Endothelial cell of umbilical vein (primary cell): ENCODE measurements at regions not wholly inside any gene's neighbourhood (a gene's known extent, or its start where the extent isn't known, plus 50 kb on each side); places are given as distances from the start of the nearest gene placed in this dataset.

Experiments
- BruUV-seq: library from RNA; stranded (reverse); fragments of 400-500 nt; replicated peaks from 2 replicates; lab custom pipeline; 2021; lab: Mats Ljungman, UMichigan
- CTCF ChIA-PET: fragments of 300-600, 350-600 bp; sonication (Branson Sonifier 250); formaldehyde crosslinking; loops from one replicate; lab custom pipeline; 2021; ENCODE audit warnings: antibody characterized with exemption, inconsistent platforms; lab: Charles Lee
- POLR2A ChIA-PET: fragments of 300-600, 350-600 bp; sonication (Branson Sonifier 250); formaldehyde crosslinking; loops from one replicate; lab custom pipeline; 2021; ENCODE audit warnings: antibody characterized with exemption, inconsistent platforms; lab: Charles Lee
- DNase-seq: peaks from one replicate; pipeline ENCODE4 v3.0.0-alpha.2; 2011; ENCODE audit warnings: low read depth, low spot score
- FAIRE-seq: peaks from 2 replicates; lab custom pipeline; 2011; peaks lifted over from hg19 to GRCh38; lab: Jason Lieb, UNC
- H2AFZ ChIP-seq: 2 replicates; pipeline ENCODE4 v1.6.0; 2012; ENCODE audit warnings: low read depth, low read length, control low read depth, inconsistent platforms
- H3K27ac ChIP-seq: 2 replicates; pipeline ENCODE4 v1.5.1; 2011; ENCODE audit warnings: low read depth, mild to moderate bottlenecking, control low read depth, low read length, moderate library complexity; ENCODE audit not compliant: insufficient read depth
- H3K27me3 ChIP-seq, 2 experiments: 2 replicates each; pipeline versions ENCODE4 v1.6.0 to v1.6.1; 2011; ENCODE audit warnings: low read length in 2 of 2, mixed read lengths in 1 of 2; ENCODE audit not compliant: control insufficient read depth in 2 of 2, insufficient read depth in 2 of 2
- H3K36me3 ChIP-seq, 2 experiments: 2 replicates in 1 of 2; 3 replicates in 1 of 2; pipeline ENCODE4 v1.5.1; 2011; ENCODE audit warnings: low read length in 2 of 2, mild to moderate bottlenecking in 1 of 2, moderate library complexity in 1 of 2; ENCODE audit not compliant: control insufficient read depth in 2 of 2, insufficient read depth in 2 of 2; ENCODE audit errors: extremely low read depth in 1 of 2
- H3K4me1 ChIP-seq: 3 replicates; pipeline ENCODE4 v1.5.1; 2011; ENCODE audit warnings: mild to moderate bottlenecking, low read length; ENCODE audit not compliant: control insufficient read depth, insufficient read depth; ENCODE audit errors: extremely low read depth
- H3K4me2 ChIP-seq: 2 replicates; pipeline ENCODE4 v1.6.1; 2011; ENCODE audit warnings: low read length, control low read depth, mixed read lengths; ENCODE audit not compliant: insufficient read depth
- H3K4me3 ChIP-seq, 3 experiments: fragments of 200-600 bp in 1 of 3; sonication (generic), shearing (Covaris generic) in 1 of 3; replicated peaks in 1 of 3; 2 replicates each; pipeline ENCODE4 v1.5.1; 2011 to 2016; ENCODE audit warnings: control low read depth in 3 of 3, low read length in 3 of 3, mild to moderate bottlenecking in 2 of 3, inconsistent platforms in 1 of 3, low read depth in 1 of 3, moderate library complexity in 1 of 3; ENCODE audit not compliant: insufficient read depth in 1 of 3
- H3K79me2 ChIP-seq: 2 replicates; pipeline ENCODE4 v1.6.0; 2012; ENCODE audit warnings: low read length, inconsistent platforms; ENCODE audit not compliant: control insufficient read depth, insufficient read depth
- H3K9ac ChIP-seq: replicated peaks from 2 replicates; pipeline ENCODE3; 2011; ENCODE audit warnings: low read length, control low read depth; ENCODE audit not compliant: insufficient read depth; ENCODE audit errors: extremely low read depth
- H3K9me1 ChIP-seq: replicated peaks from 3 replicates; pipeline ENCODE4 v1.6.0; 2011; ENCODE audit warnings: mild to moderate bottlenecking, low read length; ENCODE audit not compliant: control insufficient read depth, insufficient read depth; ENCODE audit errors: extremely low read depth
- H3K9me3 ChIP-seq: replicated peaks from 2 replicates; pipeline ENCODE4 v1.5.1; 2012; ENCODE audit warnings: low read length, inconsistent platforms; ENCODE audit not compliant: control insufficient read depth, insufficient read depth
- H4K20me1 ChIP-seq: replicated peaks from 2 replicates; pipeline ENCODE3; 2011; ENCODE audit warnings: mild to moderate bottlenecking, low read length; ENCODE audit not compliant: control insufficient read depth, insufficient read depth; ENCODE audit errors: extremely low read depth
- EZH2 ChIP-seq: IDR thresholded peaks from 2 replicates; pipeline ENCODE4 v1.6.1; 2012; ENCODE audit warnings: borderline replicate concordance, low read depth, mild to moderate bottlenecking, moderate library complexity, low read length, inconsistent platforms; ENCODE audit not compliant: severe bottlenecking
- FOS ChIP-seq: IDR thresholded peaks from 2 replicates; pipeline ENCODE4 v1.6.1; 2011; ENCODE audit warnings: mild to moderate bottlenecking, low read length, moderate library complexity, borderline replicate concordance; ENCODE audit not compliant: insufficient read depth
- GATA2 ChIP-seq: IDR thresholded peaks from 2 replicates; pipeline ENCODE4 v1.7.0; 2011; ENCODE audit warnings: low read depth, mild to moderate bottlenecking, moderate library complexity, mixed read lengths, low read length; ENCODE audit not compliant: insufficient read length, insufficient read depth
- JUN ChIP-seq: IDR thresholded peaks from 2 replicates; pipeline ENCODE4 v1.6.1; 2011; ENCODE audit warnings: borderline replicate concordance, low read depth; ENCODE audit not compliant: insufficient read length, insufficient read depth
- MYC ChIP-seq: IDR thresholded peaks from one replicate; pipeline ENCODE4 v1.6.1; 2011; ENCODE audit warnings: mild to moderate bottlenecking, low read depth, low read length
- POLR2A ChIP-seq: IDR thresholded peaks from 2 replicates; pipeline ENCODE4 v1.6.1; 2012; ENCODE audit warnings: low read depth, mild to moderate bottlenecking, control low read depth, low read length
- POLR2AphosphoS5 ChIP-seq: IDR thresholded peaks from 2 replicates; pipeline ENCODE4 v1.6.1; 2012; ENCODE audit warnings: low read depth, mild to moderate bottlenecking, control low read depth, low read length, moderate library complexity; ENCODE audit not compliant: insufficient read depth
- dilution Hi-C: fragments of 300-500 bp; cut with MboI; formaldehyde crosslinking; loops from one replicate; pipeline ENCODE4 v1.15.0; 2019; ENCODE audit warnings: low sequenced_read_pairs; ENCODE audit not compliant: extremely low pct_ligation_motif_present
- intact Hi-C: fragments of 100-400 bp; cut with micrococcal nuclease; formaldehyde crosslinking; loops from one replicate; pipeline ENCODE4 v1.10.0; 2022
- TF ChIP-seq, protein P1 (sequence below): IDR thresholded peaks from 2 replicates; pipeline ENCODE4 v1.6.1; 2011; ENCODE audit not compliant: insufficient read depth, insufficient read length
- TF ChIP-seq, protein P2 (sequence below), 2 donors: IDR thresholded peaks; 1 replicate in 1 of 2; 2 replicates in 1 of 2; pipeline ENCODE4 v1.5.1; 2011; ENCODE audit warnings: low read length in 2 of 2, mild to moderate bottlenecking in 2 of 2, moderate library complexity in 2 of 2, control low read depth in 1 of 2, inconsistent platforms in 1 of 2, low read depth in 1 of 2; ENCODE audit not compliant: insufficient read depth in 1 of 2; ENCODE audit errors: extremely low read depth in 1 of 2

DNA sequence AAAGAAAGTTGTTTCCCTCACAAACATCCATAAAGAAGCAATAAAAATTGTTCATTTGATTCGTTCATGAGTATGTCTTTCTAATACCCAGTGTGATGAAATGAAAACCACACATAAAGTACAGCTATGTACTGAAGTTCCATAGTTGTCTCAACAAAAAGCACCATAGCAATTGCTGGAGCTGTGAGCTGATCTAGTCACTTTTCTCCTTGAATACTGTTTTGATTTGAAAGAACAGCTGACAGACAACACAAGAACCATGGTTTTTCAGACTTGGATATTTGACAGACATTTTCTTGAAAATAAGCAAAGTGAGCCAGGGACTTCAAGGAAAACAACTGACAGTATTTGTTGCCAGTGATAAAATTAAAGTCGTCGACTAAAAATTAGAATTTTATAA, 237.1 kb upstream of the PLD5 start:
- H3K27me3 ChIP-seq: no peaks in the 10 kb centered on the region
- no peak for TF ChIP-seq JUN
- TF ChIP-seq EZH2: no peak
- no peak for TF ChIP-seq FOS
- TF ChIP-seq, protein P1, sequence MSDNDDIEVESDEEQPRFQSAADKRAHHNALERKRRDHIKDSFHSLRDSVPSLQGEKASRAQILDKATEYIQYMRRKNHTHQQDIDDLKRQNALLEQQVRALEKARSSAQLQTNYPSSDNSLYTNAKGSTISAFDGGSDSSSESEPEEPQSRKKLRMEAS: no peak
- TF ChIP-seq POLR2A: no peak
- no peak for TF ChIP-seq POLR2AphosphoS5
- TF ChIP-seq, protein P2, sequence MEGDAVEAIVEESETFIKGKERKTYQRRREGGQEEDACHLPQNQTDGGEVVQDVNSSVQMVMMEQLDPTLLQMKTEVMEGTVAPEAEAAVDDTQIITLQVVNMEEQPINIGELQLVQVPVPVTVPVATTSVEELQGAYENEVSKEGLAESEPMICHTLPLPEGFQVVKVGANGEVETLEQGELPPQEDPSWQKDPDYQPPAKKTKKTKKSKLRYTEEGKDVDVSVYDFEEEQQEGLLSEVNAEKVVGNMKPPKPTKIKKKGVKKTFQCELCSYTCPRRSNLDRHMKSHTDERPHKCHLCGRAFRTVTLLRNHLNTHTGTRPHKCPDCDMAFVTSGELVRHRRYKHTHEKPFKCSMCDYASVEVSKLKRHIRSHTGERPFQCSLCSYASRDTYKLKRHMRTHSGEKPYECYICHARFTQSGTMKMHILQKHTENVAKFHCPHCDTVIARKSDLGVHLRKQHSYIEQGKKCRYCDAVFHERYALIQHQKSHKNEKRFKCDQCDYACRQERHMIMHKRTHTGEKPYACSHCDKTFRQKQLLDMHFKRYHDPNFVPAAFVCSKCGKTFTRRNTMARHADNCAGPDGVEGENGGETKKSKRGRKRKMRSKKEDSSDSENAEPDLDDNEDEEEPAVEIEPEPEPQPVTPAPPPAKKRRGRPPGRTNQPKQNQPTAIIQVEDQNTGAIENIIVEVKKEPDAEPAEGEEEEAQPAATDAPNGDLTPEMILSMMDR (IDR thresholded peaks at IDR 0.05; ENCODE audit: extremely low read depth in 1 of 2, insufficient read depth in 1 of 2, low read depth in 1 of 2, low read length in 2 of 2): no peak
- no peak for TF ChIP-seq GATA2
- TF ChIP-seq MYC: no peak
- DNase-seq (no peak), FAIRE-seq (no peak)
- no TSS peak for BruUV-seq
- POLR2A ChIA-PET: no interaction called here
- H3K9me1 ChIP-seq: no peaks in the 10 kb centered on the region
- no peaks in the 10 kb centered on the region for H3K79me2 ChIP-seq
- no peak overlapping the region for H3K27ac ChIP-seq
- H3K36me3 ChIP-seq: no peaks in the 10 kb centered on the region
- H2AFZ ChIP-seq: no peak overlapping the region
- no peak overlapping the region for H3K4me3 ChIP-seq
- H3K4me2 ChIP-seq: no peak overlapping the region
- peaks cover 2% of the 10 kb centered on the region for H3K9me3 ChIP-seq
- H3K9ac ChIP-seq: no peak overlapping the region
- intact Hi-C loops: no loop called here
- dilution Hi-C loops: no loop called here
- H4K20me1 ChIP-seq: no peaks in the 10 kb centered on the region
- no peaks in the 10 kb centered on the region for H3K4me1 ChIP-seq
- CTCF ChIA-PET: no interaction called here
